ENCODE measurements at regions not wholly inside any gene's neighbourhood (a gene's known extent, or its start where the extent isn't known, plus 50 kb on each side); places are given as distances from the start of the nearest gene placed in this dataset.

DNA sequence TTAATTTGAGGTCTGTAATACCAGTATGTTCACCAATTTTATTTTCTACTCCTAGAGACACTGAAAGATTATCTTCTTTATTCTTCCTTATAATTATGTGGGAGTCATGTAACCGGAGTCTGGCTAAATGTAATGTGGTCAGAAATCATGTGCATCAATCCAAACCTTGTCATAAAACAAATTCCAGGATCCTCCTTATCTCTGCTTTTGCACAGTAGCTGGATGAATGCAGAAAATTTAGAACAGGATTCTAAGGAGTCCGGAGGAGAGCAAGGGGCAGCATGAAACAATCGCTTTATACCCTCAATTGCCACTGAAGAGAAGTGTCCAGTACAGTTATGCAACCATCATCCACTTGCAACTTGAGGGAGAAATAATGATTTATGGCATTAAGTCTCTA lies 2674.7 kb upstream of the PCDH20 start:
- ATAC-seq, result no peak
- no peak for DNase-seq (ENCODE audit: low spot score)
- no peaks in the 10 kb centered on the region for H3K9me3 Mint-ChIP-seq
- no peaks in the 10 kb centered on the region for H3K36me3 Mint-ChIP-seq
- POLR2A ChIA-PET, result no interaction called here
- no peak overlapping the region for H3K4me3 Mint-ChIP-seq
- no peaks in the 10 kb centered on the region for H3K27me3 Mint-ChIP-seq (ENCODE audit: low read depth)
- CTCF ChIA-PET, result no interaction called here
- TF ChIP-seq CREM (CRISPR knock-in tag; IDR thresholded peaks at IDR 0.05), result no peak
- no peak for TF ChIP-seq ZNF232 (CRISPR knock-in tag; IDR thresholded peaks at IDR 0.05)
- no peak for TF ChIP-seq MXD4 (CRISPR knock-in tag; IDR thresholded peaks at IDR 0.05; ENCODE audit: borderline replicate concordance)
- TF ChIP-seq SP1 (CRISPR knock-in tag; conservative IDR thresholded peaks at IDR 0.05), result no peak
- no peak for TF ChIP-seq NFE2L1 (CRISPR knock-in tag; IDR thresholded peaks at IDR 0.05)
- no peak for TF ChIP-seq ELF4 (CRISPR knock-in tag; IDR thresholded peaks at IDR 0.05; ENCODE audit: low read depth)
- TF ChIP-seq RORB (CRISPR knock-in tag; IDR thresholded peaks at IDR 0.05), result no peak
- no peak for TF ChIP-seq ZNF416 (CRISPR knock-in tag; IDR thresholded peaks at IDR 0.05)
- TF ChIP-seq ZNF671 (CRISPR knock-in tag; IDR thresholded peaks at IDR 0.05), result no peak
- TF ChIP-seq, protein P1, sequence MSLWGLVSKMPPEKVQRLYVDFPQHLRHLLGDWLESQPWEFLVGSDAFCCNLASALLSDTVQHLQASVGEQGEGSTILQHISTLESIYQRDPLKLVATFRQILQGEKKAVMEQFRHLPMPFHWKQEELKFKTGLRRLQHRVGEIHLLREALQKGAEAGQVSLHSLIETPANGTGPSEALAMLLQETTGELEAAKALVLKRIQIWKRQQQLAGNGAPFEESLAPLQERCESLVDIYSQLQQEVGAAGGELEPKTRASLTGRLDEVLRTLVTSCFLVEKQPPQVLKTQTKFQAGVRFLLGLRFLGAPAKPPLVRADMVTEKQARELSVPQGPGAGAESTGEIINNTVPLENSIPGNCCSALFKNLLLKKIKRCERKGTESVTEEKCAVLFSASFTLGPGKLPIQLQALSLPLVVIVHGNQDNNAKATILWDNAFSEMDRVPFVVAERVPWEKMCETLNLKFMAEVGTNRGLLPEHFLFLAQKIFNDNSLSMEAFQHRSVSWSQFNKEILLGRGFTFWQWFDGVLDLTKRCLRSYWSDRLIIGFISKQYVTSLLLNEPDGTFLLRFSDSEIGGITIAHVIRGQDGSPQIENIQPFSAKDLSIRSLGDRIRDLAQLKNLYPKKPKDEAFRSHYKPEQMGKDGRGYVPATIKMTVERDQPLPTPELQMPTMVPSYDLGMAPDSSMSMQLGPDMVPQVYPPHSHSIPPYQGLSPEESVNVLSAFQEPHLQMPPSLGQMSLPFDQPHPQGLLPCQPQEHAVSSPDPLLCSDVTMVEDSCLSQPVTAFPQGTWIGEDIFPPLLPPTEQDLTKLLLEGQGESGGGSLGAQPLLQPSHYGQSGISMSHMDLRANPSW (CRISPR knock-in tag; conservative IDR thresholded peaks at IDR 0.05; ENCODE audit: low read depth), result no peak
- no peak for TF ChIP-seq PRRX2 (CRISPR knock-in tag; IDR thresholded peaks at IDR 0.05)
- no peak for TF ChIP-seq TCF7 (CRISPR knock-in tag; IDR thresholded peaks at IDR 0.05; ENCODE audit: low read depth)
- no peaks in the 10 kb centered on the region for H3K4me1 Mint-ChIP-seq
- no peak overlapping the region for H3K27ac Mint-ChIP-seq

DNA sequence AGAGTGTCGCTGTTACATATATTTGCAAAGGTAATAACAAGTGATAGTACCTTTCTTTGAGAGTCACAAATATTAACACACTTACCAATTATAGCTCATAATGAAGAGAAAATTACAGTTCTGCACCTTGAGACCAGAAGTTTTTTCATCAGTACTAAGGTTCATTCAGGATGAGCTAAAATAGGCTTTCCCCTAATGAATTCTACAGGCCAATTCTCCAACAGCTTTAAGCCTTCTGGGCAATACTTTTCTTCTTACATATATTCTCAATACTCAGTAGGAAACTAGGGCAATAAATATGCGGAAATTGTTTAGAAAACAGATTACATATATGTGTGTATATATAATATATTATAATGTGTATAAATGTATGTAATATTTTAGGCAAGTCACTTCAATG lies 2672.8 kb upstream of the PCDH20 start:
- Mint-ChIP-seq H3K4me1 (no peaks in the 10 kb centered on the region), H3K27me3 (ENCODE audit: low read depth) (no peaks in the 10 kb centered on the region), H3K36me3 (no peaks in the 10 kb centered on the region), H3K9me3 (no peaks in the 10 kb centered on the region), H3K27ac (no peak overlapping the region), H3K4me3 (no peak overlapping the region)
- TF ChIP-seq, protein P2, sequence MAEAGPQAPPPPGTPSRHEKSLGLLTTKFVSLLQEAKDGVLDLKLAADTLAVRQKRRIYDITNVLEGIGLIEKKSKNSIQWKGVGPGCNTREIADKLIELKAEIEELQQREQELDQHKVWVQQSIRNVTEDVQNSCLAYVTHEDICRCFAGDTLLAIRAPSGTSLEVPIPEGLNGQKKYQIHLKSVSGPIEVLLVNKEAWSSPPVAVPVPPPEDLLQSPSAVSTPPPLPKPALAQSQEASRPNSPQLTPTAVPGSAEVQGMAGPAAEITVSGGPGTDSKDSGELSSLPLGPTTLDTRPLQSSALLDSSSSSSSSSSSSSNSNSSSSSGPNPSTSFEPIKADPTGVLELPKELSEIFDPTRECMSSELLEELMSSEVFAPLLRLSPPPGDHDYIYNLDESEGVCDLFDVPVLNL (CRISPR knock-in tag; IDR thresholded peaks at IDR 0.05; ENCODE audit: borderline replicate concordance, low read depth), result no peak
- TF ChIP-seq, protein P3, sequence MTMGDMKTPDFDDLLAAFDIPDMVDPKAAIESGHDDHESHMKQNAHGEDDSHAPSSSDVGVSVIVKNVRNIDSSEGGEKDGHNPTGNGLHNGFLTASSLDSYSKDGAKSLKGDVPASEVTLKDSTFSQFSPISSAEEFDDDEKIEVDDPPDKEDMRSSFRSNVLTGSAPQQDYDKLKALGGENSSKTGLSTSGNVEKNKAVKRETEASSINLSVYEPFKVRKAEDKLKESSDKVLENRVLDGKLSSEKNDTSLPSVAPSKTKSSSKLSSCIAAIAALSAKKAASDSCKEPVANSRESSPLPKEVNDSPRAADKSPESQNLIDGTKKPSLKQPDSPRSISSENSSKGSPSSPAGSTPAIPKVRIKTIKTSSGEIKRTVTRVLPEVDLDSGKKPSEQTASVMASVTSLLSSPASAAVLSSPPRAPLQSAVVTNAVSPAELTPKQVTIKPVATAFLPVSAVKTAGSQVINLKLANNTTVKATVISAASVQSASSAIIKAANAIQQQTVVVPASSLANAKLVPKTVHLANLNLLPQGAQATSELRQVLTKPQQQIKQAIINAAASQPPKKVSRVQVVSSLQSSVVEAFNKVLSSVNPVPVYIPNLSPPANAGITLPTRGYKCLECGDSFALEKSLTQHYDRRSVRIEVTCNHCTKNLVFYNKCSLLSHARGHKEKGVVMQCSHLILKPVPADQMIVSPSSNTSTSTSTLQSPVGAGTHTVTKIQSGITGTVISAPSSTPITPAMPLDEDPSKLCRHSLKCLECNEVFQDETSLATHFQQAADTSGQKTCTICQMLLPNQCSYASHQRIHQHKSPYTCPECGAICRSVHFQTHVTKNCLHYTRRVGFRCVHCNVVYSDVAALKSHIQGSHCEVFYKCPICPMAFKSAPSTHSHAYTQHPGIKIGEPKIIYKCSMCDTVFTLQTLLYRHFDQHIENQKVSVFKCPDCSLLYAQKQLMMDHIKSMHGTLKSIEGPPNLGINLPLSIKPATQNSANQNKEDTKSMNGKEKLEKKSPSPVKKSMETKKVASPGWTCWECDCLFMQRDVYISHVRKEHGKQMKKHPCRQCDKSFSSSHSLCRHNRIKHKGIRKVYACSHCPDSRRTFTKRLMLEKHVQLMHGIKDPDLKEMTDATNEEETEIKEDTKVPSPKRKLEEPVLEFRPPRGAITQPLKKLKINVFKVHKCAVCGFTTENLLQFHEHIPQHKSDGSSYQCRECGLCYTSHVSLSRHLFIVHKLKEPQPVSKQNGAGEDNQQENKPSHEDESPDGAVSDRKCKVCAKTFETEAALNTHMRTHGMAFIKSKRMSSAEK (CRISPR knock-in tag; IDR thresholded peaks at IDR 0.05; ENCODE audit: borderline replicate concordance), result no peak
- TF ChIP-seq NFATC4 (CRISPR knock-in tag; IDR thresholded peaks at IDR 0.05) (no peak), ZNF317 (CRISPR knock-in tag; IDR thresholded peaks at IDR 0.05; ENCODE audit: borderline replicate concordance, low read depth) (no peak)
- TF ChIP-seq, protein P4, sequence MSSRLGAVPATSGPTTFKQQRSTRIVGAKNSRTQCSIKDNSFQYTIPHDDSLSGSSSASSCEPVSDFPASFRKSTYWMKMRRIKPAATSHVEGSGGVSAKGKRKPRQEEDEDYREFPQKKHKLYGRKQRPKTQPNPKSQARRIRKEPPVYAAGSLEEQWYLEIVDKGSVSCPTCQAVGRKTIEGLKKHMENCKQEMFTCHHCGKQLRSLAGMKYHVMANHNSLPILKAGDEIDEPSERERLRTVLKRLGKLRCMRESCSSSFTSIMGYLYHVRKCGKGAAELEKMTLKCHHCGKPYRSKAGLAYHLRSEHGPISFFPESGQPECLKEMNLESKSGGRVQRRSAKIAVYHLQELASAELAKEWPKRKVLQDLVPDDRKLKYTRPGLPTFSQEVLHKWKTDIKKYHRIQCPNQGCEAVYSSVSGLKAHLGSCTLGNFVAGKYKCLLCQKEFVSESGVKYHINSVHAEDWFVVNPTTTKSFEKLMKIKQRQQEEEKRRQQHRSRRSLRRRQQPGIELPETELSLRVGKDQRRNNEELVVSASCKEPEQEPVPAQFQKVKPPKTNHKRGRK (CRISPR knock-in tag; IDR thresholded peaks at IDR 0.05; ENCODE audit: borderline replicate concordance), result no peak
- ATAC-seq (no peak), DNase-seq (ENCODE audit: low spot score) (no peak)
- ChIA-PET POLR2A (no interaction called here), CTCF (no interaction called here)
